ENCODE measurements at regions not wholly inside any gene's neighbourhood (a gene's known extent, or its start where the extent isn't known, plus 50 kb on each side); places are given as distances from the start of the nearest gene placed in this dataset.

- no peaks in the 10 kb centered on the region for H3K27me3 ChIP-seq (ENCODE audit: insufficient read depth)
- WGBS (ENCODE audit: low lambda C conversion rate): 26% methylated on average over 6 of the region's 6 CpGs
- no peak overlapping the region for H3K9ac ChIP-seq
- H3K9me2 ChIP-seq: no peaks in the 10 kb centered on the region
- H3K4me3 ChIP-seq (ENCODE audit: low read depth in 2 of 2, low read length in 1 of 2): no peak overlapping the region
- H3K36me3 ChIP-seq (replicated peaks in 1 of 2; ENCODE audit: control insufficient read depth in 1 of 2, insufficient read depth in 2 of 2, low read length in 1 of 2): no peaks in the 10 kb centered on the region
- H3K4me1 ChIP-seq (ENCODE audit: control insufficient read depth in 1 of 2, insufficient read depth in 2 of 2, low read depth in 1 of 2, low read length in 1 of 2): no peaks in the 10 kb centered on the region; a peak in 1 of 4 replicates
- H2AFZ ChIP-seq (ENCODE audit: low read depth): no peak overlapping the region
- H3F3A ChIP-seq (replicated peaks; ENCODE audit: insufficient read depth): peaks cover 4% of the 10 kb centered on the region
- H4K20me1 ChIP-seq (ENCODE audit: insufficient read depth): no peaks in the 10 kb centered on the region
- DNase-seq: no peak
- H3K9me3 ChIP-seq: peaks cover 6% of the 10 kb centered on the region; the same call in 1 of the 2 replicates
- no peak overlapping the region for H3K27ac ChIP-seq (ENCODE audit: low read depth in 2 of 2, low read length in 1 of 2)
- POLR2A ChIA-PET: no interaction called here
- CTCF ChIA-PET: interaction anchor here (1.4 kb wide), 1 partner anchor 145 kb away, joined by 3 read pairs; no protein-coding TSS in a partner anchor
- H3K79me2 ChIP-seq (ENCODE audit: insufficient read depth): no peaks in the 10 kb centered on the region
- no peak overlapping the region for H3K4me2 ChIP-seq
- TF ChIP-seq, protein P1, sequence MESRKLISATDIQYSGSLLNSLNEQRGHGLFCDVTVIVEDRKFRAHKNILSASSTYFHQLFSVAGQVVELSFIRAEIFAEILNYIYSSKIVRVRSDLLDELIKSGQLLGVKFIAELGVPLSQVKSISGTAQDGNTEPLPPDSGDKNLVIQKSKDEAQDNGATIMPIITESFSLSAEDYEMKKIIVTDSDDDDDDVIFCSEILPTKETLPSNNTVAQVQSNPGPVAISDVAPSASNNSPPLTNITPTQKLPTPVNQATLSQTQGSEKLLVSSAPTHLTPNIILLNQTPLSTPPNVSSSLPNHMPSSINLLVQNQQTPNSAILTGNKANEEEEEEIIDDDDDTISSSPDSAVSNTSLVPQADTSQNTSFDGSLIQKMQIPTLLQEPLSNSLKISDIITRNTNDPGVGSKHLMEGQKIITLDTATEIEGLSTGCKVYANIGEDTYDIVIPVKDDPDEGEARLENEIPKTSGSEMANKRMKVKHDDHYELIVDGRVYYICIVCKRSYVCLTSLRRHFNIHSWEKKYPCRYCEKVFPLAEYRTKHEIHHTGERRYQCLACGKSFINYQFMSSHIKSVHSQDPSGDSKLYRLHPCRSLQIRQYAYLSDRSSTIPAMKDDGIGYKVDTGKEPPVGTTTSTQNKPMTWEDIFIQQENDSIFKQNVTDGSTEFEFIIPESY (IDR thresholded peaks at IDR 0.05; ENCODE audit: borderline replicate concordance, low read depth): no peak
- TF ChIP-seq TEAD4 (IDR thresholded peaks at IDR 0.05; ENCODE audit: borderline replicate concordance, insufficient read depth) (no peak), CHD2 (IDR thresholded peaks at IDR 0.05; ENCODE audit: low read length, partially characterized antibody) (no peak), TAF1 (IDR thresholded peaks at IDR 0.05; ENCODE audit: borderline replicate concordance, low read depth, low read length) (no peak), MEF2A (IDR thresholded peaks at IDR 0.05; ENCODE audit: borderline replicate concordance, low read depth) (no peak), POLR2AphosphoS5 (IDR thresholded peaks at IDR 0.05; ENCODE audit: low read depth, low read length) (no peak), USF1 (IDR thresholded peaks at IDR 0.05; ENCODE audit: borderline replicate concordance, low read depth) (no peak), RXRA (IDR thresholded peaks at IDR 0.05; ENCODE audit: borderline replicate concordance, low read depth) (no peak), TCF12 (IDR thresholded peaks at IDR 0.05) (no peak), IRF3 (IDR thresholded peaks at IDR 0.05; ENCODE audit: low read depth, low read length) (no peak), NRF1 (IDR thresholded peaks at IDR 0.05; ENCODE audit: low read depth, low read length) (no peak)
- TF ChIP-seq, protein P2, sequence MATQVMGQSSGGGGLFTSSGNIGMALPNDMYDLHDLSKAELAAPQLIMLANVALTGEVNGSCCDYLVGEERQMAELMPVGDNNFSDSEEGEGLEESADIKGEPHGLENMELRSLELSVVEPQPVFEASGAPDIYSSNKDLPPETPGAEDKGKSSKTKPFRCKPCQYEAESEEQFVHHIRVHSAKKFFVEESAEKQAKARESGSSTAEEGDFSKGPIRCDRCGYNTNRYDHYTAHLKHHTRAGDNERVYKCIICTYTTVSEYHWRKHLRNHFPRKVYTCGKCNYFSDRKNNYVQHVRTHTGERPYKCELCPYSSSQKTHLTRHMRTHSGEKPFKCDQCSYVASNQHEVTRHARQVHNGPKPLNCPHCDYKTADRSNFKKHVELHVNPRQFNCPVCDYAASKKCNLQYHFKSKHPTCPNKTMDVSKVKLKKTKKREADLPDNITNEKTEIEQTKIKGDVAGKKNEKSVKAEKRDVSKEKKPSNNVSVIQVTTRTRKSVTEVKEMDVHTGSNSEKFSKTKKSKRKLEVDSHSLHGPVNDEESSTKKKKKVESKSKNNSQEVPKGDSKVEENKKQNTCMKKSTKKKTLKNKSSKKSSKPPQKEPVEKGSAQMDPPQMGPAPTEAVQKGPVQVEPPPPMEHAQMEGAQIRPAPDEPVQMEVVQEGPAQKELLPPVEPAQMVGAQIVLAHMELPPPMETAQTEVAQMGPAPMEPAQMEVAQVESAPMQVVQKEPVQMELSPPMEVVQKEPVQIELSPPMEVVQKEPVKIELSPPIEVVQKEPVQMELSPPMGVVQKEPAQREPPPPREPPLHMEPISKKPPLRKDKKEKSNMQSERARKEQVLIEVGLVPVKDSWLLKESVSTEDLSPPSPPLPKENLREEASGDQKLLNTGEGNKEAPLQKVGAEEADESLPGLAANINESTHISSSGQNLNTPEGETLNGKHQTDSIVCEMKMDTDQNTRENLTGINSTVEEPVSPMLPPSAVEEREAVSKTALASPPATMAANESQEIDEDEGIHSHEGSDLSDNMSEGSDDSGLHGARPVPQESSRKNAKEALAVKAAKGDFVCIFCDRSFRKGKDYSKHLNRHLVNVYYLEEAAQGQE (IDR thresholded peaks at IDR 0.05; ENCODE audit: low read depth, low read length): no peak
These were observed 97.9 kb upstream of the ALKAL2 start for GRCh38 chr2:385785-386184.
